Neural cell (in vitro differentiated cells): ENCODE measurements at regions not wholly inside any gene's neighbourhood (a gene's known extent, or its start where the extent isn't known, plus 50 kb on each side); places are given as distances from the start of the nearest gene placed in this dataset.

Source experiments
- H2AFZ ChIP-seq: fragments of 200-600, 300-800 bp; sonication (generic), shearing (Covaris generic); 2 replicates; pipeline ENCODE4 v1.6.0; 2014; ENCODE audit warnings: low read depth, mild to moderate bottlenecking, antibody characterized with exemption, low read length, moderate library complexity
- H3F3A ChIP-seq: fragments of 200-600 bp; shearing (Covaris generic); 2 replicates; pipeline ENCODE4 v1.6.1; 2016; ENCODE audit warnings: mild to moderate bottlenecking, moderate library complexity, mixed read lengths, antibody characterized with exemption, low read length; ENCODE audit not compliant: insufficient read depth, poor library complexity, severe bottlenecking
- H3K27ac ChIP-seq: fragments of 200-600, 300-800 bp; sonication (generic), shearing (Covaris generic); 2 replicates; pipeline ENCODE4 v1.5.1; 2014; ENCODE audit warnings: mild to moderate bottlenecking, low read length, moderate library complexity
- H3K27me3 ChIP-seq: fragments of 300-800, 200-600 bp; sonication (generic), shearing (Covaris generic); 2 replicates; pipeline ENCODE4 v1.6.0; 2014; ENCODE audit warnings: mild to moderate bottlenecking, low read depth, low read length, moderate library complexity; ENCODE audit not compliant: insufficient read depth
- H3K36me3 ChIP-seq: fragments of 300-800, 200-600 bp; sonication (generic), shearing (Covaris generic); 2 replicates; pipeline ENCODE4 v1.5.1; 2014; ENCODE audit warnings: mild to moderate bottlenecking, antibody characterized with exemption, low read length, moderate library complexity; ENCODE audit not compliant: insufficient read depth
- H3K4me2 ChIP-seq: fragments of 300-800, 200-600 bp; sonication (generic), shearing (Covaris generic); 2 replicates; pipeline ENCODE4 v1.6.0; 2014; ENCODE audit warnings: mild to moderate bottlenecking, low read length
- H3K4me3 ChIP-seq: fragments of 300-800, 200-600 bp; sonication (generic), shearing (Covaris generic); 2 replicates; pipeline ENCODE4 v1.5.1; 2014; ENCODE audit warnings: mild to moderate bottlenecking, low read length, moderate library complexity
- H3K79me2 ChIP-seq: fragments of 200-600 bp; shearing (Covaris generic); replicated peaks from 2 replicates; pipeline ENCODE4 v1.6.0; 2014; ENCODE audit warnings: mild to moderate bottlenecking, low read length, moderate library complexity; ENCODE audit not compliant: insufficient read depth
- H3K9ac ChIP-seq: fragments of 300-800, 200-600 bp; sonication (generic), shearing (Covaris generic); 2 replicates; pipeline ENCODE4 v1.6.1; 2016; ENCODE audit warnings: mild to moderate bottlenecking, low read length, mixed read lengths
- H3K9me2 ChIP-seq: fragments of 200-600 bp; shearing (Covaris generic); 2 replicates; pipeline ENCODE4 v1.6.1; 2016; ENCODE audit warnings: mild to moderate bottlenecking, low read length, mixed read lengths; ENCODE audit not compliant: insufficient read depth
- H3K9me3 ChIP-seq: fragments of 200-600, 300-800 bp; sonication (generic), shearing (Covaris generic); 2 replicates; pipeline ENCODE4 v1.6.1; 2016; ENCODE audit warnings: mild to moderate bottlenecking, mixed run types, low read length, moderate library complexity, mixed read lengths
- H4K20me1 ChIP-seq: fragments of 200-600 bp; shearing (Covaris generic); 2 replicates; pipeline ENCODE4 v1.6.1; 2016; ENCODE audit warnings: mild to moderate bottlenecking, mixed run types; ENCODE audit not compliant: insufficient read depth
- EP300 ChIP-seq: fragments of 450-650 bp; conservative IDR thresholded peaks from 2 replicates; pipeline ENCODE4 v1.6.1; 2014; ENCODE audit warnings: antibody characterized with exemption, mild to moderate bottlenecking, moderate library complexity; ENCODE audit not compliant: poor library complexity, severe bottlenecking
- EZH2 ChIP-seq: fragments of 200-600, 300-800 bp; shearing (Covaris generic), sonication (generic); IDR thresholded peaks from 2 replicates; pipeline ENCODE4 v1.6.1; 2014; ENCODE audit warnings: antibody characterized with exemption, low read length, borderline replicate concordance, mild to moderate bottlenecking; ENCODE audit not compliant: insufficient read depth, poor library complexity, severe bottlenecking
- MXI1 ChIP-seq: fragments of 450-650 bp; conservative IDR thresholded peaks from 2 replicates; pipeline ENCODE4 v1.6.1; 2014; ENCODE audit warnings: antibody characterized with exemption, mild to moderate bottlenecking; ENCODE audit not compliant: poor library complexity, severe bottlenecking
- POLR2AphosphoS5 ChIP-seq: IDR thresholded peaks from 2 replicates; pipeline ENCODE4 v1.6.1; 2012
- RAD21 ChIP-seq: fragments of 450-650 bp; conservative IDR thresholded peaks from 2 replicates; pipeline ENCODE4 v1.6.1; 2014; ENCODE audit warnings: antibody characterized with exemption, mild to moderate bottlenecking, moderate library complexity
- SMC3 ChIP-seq: fragments of 450-650 bp; conservative IDR thresholded peaks from 2 replicates; pipeline ENCODE4 v1.6.1; 2014; ENCODE audit warnings: antibody characterized with exemption, mild to moderate bottlenecking, moderate library complexity; ENCODE audit not compliant: poor library complexity
- TAF1 ChIP-seq: IDR thresholded peaks from 2 replicates; pipeline ENCODE4 v1.6.1; 2012; ENCODE audit warnings: low read depth
- TF ChIP-seq, protein P1 (sequence below): IDR thresholded peaks from 2 replicates; pipeline ENCODE4 v1.6.1; 2012; ENCODE audit warnings: borderline replicate concordance
- TF ChIP-seq, protein P2 (sequence below): fragments of 450-650 bp; IDR thresholded peaks from 2 replicates; pipeline ENCODE4 v1.5.1; 2014; ENCODE audit warnings: antibody characterized with exemption, mild to moderate bottlenecking, moderate library complexity; ENCODE audit not compliant: poor library complexity, severe bottlenecking

DNA sequence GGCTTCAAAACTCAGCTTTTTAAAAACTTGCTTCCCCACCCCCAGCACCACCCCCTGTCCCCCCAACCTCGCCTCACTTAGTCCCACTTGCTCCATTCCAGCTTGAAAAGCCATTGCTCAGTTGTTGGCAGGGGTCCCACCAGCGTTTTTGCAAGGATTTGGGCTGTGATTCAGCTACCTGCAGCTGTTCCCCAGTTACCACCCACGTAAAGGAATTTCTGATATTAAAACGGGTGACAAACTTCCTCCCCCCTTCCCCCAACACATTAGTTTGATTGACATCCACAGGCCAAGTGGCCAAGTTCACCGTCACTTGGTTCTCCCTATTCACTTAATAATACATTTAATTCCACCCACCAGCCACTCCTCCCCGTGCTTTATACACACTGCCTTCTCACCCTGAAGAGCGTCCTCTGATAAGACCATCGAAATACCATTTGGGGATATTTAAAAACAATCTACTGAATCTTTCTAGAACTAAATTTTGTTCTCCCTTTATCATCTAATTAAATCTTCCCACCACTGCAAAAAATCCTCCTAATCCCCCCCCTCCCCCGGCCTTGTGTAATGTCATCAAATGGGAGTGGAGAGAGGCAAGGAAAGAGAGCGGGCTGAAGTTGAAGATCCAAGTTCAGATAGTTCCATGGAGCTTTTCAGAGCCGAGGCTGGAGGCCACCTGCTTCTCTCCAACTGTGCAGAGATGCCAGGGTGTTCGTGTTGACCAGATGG, 55.1 kb downstream of the SOX9 start:
- Histone ChIP-seq H3K9me2 (no peaks in the 10 kb centered on the region), H3K9me3 (no peaks in the 10 kb centered on the region), H3F3A (no peaks in the 10 kb centered on the region), H3K27ac (no peak overlapping the region), H2AFZ (no peak overlapping the region), H3K4me2 (no peak overlapping the region), H3K4me3 (no peak overlapping the region), H3K79me2 (no peaks in the 10 kb centered on the region), H3K9ac (no peak overlapping the region), H3K27me3 (no peaks in the 10 kb centered on the region), H3K36me3 (no peaks in the 10 kb centered on the region), H4K20me1 (no peaks in the 10 kb centered on the region)
- TF ChIP-seq POLR2AphosphoS5 (no peak), RAD21 (no peak), MXI1 (no peak), EZH2 (no peak), SMC3 (no peak), EP300 (no peak), TAF1 (no peak)
- TF ChIP-seq, protein P1, sequence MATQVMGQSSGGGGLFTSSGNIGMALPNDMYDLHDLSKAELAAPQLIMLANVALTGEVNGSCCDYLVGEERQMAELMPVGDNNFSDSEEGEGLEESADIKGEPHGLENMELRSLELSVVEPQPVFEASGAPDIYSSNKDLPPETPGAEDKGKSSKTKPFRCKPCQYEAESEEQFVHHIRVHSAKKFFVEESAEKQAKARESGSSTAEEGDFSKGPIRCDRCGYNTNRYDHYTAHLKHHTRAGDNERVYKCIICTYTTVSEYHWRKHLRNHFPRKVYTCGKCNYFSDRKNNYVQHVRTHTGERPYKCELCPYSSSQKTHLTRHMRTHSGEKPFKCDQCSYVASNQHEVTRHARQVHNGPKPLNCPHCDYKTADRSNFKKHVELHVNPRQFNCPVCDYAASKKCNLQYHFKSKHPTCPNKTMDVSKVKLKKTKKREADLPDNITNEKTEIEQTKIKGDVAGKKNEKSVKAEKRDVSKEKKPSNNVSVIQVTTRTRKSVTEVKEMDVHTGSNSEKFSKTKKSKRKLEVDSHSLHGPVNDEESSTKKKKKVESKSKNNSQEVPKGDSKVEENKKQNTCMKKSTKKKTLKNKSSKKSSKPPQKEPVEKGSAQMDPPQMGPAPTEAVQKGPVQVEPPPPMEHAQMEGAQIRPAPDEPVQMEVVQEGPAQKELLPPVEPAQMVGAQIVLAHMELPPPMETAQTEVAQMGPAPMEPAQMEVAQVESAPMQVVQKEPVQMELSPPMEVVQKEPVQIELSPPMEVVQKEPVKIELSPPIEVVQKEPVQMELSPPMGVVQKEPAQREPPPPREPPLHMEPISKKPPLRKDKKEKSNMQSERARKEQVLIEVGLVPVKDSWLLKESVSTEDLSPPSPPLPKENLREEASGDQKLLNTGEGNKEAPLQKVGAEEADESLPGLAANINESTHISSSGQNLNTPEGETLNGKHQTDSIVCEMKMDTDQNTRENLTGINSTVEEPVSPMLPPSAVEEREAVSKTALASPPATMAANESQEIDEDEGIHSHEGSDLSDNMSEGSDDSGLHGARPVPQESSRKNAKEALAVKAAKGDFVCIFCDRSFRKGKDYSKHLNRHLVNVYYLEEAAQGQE = no peak
- TF ChIP-seq, protein P2, sequence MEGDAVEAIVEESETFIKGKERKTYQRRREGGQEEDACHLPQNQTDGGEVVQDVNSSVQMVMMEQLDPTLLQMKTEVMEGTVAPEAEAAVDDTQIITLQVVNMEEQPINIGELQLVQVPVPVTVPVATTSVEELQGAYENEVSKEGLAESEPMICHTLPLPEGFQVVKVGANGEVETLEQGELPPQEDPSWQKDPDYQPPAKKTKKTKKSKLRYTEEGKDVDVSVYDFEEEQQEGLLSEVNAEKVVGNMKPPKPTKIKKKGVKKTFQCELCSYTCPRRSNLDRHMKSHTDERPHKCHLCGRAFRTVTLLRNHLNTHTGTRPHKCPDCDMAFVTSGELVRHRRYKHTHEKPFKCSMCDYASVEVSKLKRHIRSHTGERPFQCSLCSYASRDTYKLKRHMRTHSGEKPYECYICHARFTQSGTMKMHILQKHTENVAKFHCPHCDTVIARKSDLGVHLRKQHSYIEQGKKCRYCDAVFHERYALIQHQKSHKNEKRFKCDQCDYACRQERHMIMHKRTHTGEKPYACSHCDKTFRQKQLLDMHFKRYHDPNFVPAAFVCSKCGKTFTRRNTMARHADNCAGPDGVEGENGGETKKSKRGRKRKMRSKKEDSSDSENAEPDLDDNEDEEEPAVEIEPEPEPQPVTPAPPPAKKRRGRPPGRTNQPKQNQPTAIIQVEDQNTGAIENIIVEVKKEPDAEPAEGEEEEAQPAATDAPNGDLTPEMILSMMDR = no peak

DNA sequence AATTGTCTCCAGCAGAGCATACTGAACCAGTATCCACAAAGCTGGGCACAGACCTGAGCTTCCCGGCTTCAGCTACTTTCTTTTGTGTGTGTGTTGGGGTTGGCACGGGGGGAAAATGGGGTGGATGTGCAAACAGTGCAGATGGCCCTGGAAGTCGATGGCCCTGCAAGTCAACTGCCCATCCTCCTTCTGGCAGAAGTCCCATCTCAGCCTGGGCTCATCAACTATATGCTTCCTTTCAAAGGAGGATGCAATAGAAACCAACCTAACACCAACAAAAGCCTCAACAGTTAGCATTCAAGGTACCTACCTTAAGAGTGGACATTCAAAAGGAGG, 55.7 kb downstream of the SOX9 start:
- Histone ChIP-seq H3K27me3 (no peaks in the 10 kb centered on the region), H3F3A (no peaks in the 10 kb centered on the region), H3K36me3 (no peaks in the 10 kb centered on the region), H3K9ac (no peak overlapping the region), H2AFZ (no peak overlapping the region), H3K79me2 (no peaks in the 10 kb centered on the region), H3K27ac (no peak overlapping the region), H3K9me2 (no peaks in the 10 kb centered on the region), H3K4me3 (no peak overlapping the region), H3K9me3 (no peaks in the 10 kb centered on the region), H3K4me2 (no peak overlapping the region), H4K20me1 (no peaks in the 10 kb centered on the region)
- no peak for TF ChIP-seq MXI1
- TF ChIP-seq EP300 = no peak
- TF ChIP-seq, protein P2 = no peak
